H1 (cell line): ENCODE measurements at regions not wholly inside any gene's neighbourhood (a gene's known extent, or its start where the extent isn't known, plus 50 kb on each side); places are given as distances from the start of the nearest gene placed in this dataset.

Experiments
- CEBPB ChIP-seq: IDR thresholded peaks from 2 replicates; pipeline ENCODE4 v1.6.1; 2012; ENCODE audit warnings: low read depth, low read length
- EP300 ChIP-seq, 2 experiments: IDR thresholded peaks; 1 replicate in 1 of 2; 2 replicates in 1 of 2; pipeline ENCODE4 v1.6.1; 2011 to 2012; ENCODE audit warnings: low read depth in 2 of 2, low read length in 2 of 2, mild to moderate bottlenecking in 2 of 2, borderline replicate concordance in 1 of 2, inconsistent platforms in 1 of 2, moderate library complexity in 1 of 2
- KDM4A ChIP-seq: IDR thresholded peaks from one replicate; pipeline ENCODE4 v1.7.1; 2012; ENCODE audit warnings: low read depth, mild to moderate bottlenecking, moderate library complexity, low read length, inconsistent platforms; ENCODE audit not compliant: severe bottlenecking
- MAX ChIP-seq: IDR thresholded peaks from 2 replicates; pipeline ENCODE4 v1.6.1; 2012; ENCODE audit warnings: inconsistent platforms
- POLR2AphosphoS5 ChIP-seq: IDR thresholded peaks from 2 replicates; pipeline ENCODE4 v1.6.1; 2011; ENCODE audit warnings: low read depth, low read length
- RFX5 ChIP-seq: IDR thresholded peaks from 2 replicates; pipeline ENCODE4 v1.6.1; 2011; ENCODE audit warnings: low read depth, low read length, improper control_type of control experiment, borderline replicate concordance
- USF2 ChIP-seq: IDR thresholded peaks from 2 replicates; pipeline ENCODE4 v1.6.1; 2011; ENCODE audit warnings: low read length, improper control_type of control experiment
- TF ChIP-seq, protein P1 (sequence below), 3 experiments: IDR thresholded peaks; 1 replicate in 2 of 3; 2 replicates in 1 of 3; pipeline versions ENCODE4 v1.5.1 to v1.6.1; 2011; ENCODE audit warnings: low read length in 3 of 3, mild to moderate bottlenecking in 3 of 3, inconsistent platforms in 2 of 3, low read depth in 1 of 3, moderate library complexity in 1 of 3; ENCODE audit not compliant: insufficient read depth in 1 of 3; ENCODE audit errors: control extremely low read depth in 1 of 3

- TF ChIP-seq, protein P1, sequence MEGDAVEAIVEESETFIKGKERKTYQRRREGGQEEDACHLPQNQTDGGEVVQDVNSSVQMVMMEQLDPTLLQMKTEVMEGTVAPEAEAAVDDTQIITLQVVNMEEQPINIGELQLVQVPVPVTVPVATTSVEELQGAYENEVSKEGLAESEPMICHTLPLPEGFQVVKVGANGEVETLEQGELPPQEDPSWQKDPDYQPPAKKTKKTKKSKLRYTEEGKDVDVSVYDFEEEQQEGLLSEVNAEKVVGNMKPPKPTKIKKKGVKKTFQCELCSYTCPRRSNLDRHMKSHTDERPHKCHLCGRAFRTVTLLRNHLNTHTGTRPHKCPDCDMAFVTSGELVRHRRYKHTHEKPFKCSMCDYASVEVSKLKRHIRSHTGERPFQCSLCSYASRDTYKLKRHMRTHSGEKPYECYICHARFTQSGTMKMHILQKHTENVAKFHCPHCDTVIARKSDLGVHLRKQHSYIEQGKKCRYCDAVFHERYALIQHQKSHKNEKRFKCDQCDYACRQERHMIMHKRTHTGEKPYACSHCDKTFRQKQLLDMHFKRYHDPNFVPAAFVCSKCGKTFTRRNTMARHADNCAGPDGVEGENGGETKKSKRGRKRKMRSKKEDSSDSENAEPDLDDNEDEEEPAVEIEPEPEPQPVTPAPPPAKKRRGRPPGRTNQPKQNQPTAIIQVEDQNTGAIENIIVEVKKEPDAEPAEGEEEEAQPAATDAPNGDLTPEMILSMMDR (IDR thresholded peaks at IDR 0.05; ENCODE audit: control extremely low read depth in 1 of 3, insufficient read depth in 1 of 3, low read depth in 1 of 3, low read length in 3 of 3) = no peak
- no peak for TF ChIP-seq USF2
- TF ChIP-seq CEBPB = no peak
- TF ChIP-seq POLR2AphosphoS5 = no peak
- TF ChIP-seq KDM4A = no peak
- TF ChIP-seq EP300 (IDR thresholded peaks at IDR 0.05; ENCODE audit: borderline replicate concordance in 1 of 2, low read depth in 2 of 2, low read length in 2 of 2) = no peak
- TF ChIP-seq RFX5 = no peak
- TF ChIP-seq MAX = no peak
Measured at GRCh38 chr4:130574215-130574614, 1478.3 kb downstream of the C4orf33 start.
